HG02840 (cell line): ENCODE measurements at regions not wholly inside any gene's neighbourhood (a gene's known extent, or its start where the extent isn't known, plus 50 kb on each side); places are given as distances from the start of the nearest gene placed in this dataset.

ENCODE experiments used
- ATAC-seq: cut with Tn5 transposase; IDR thresholded peaks from one replicate; pipeline ENCODE4 v1.9.1; 2021; ENCODE audit warnings: mild to moderate bottlenecking, moderate library complexity, moderate number of reproducible peaks; ENCODE audit not compliant: unreplicated experiment, low FRiP score

DNA sequence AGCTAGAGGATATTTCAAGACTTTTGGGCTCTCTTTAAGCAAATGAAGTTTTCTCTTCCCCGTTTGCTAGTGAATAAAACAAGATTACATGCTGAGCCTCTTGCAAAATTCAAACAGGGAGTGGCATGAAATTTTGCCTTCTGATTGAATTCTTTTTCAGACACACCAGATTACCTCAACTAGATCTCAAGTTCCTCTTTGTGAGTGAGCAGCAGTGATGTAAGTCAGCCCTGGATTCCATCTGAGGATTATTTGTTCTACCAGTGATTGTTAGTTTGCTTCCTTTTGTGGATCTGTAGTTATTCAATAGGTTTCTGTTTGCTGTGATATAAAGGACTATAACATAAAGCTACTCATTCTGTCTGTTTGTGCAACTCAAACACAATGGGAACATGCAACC, 407.7 kb downstream of the LMO7 start:
- ATAC-seq, result no peak

DNA sequence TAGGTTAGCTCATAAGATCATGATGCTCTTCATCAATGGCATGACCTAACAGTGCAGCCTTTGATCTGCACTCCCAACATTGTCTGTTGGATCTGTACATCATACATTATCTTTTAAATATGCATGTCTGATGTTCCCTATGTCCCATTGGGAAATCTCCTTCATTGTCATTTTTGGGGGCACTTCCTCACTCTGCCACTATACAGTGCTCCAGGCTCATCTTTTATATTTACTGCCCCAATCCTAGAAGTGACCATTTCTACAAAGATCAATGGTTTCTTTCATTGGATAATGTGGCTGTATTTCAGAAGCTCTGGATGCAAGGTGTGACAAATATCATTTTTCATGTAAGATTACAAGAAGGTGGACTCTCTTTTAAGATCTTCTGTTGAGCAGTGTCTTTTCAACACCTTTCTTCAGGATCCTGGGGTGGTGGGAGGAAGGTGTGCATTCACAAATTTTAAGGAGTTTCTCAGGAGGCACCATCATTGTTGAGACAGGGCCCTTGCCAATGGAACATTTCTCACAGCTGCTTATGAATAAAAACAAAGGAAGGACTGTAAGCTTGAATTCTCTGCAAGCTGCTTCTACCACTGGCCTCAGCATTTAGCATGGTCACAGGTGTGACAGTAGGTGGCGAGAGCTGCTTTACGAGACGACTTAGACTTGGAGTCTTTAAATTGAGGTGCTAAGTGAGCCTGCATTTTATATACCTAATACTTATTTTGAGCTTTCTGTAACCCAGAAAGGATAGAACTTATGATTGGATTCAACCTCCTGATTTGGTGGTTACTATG, 403.0 kb downstream of the LMO7 start:
- no peak for ATAC-seq

DNA sequence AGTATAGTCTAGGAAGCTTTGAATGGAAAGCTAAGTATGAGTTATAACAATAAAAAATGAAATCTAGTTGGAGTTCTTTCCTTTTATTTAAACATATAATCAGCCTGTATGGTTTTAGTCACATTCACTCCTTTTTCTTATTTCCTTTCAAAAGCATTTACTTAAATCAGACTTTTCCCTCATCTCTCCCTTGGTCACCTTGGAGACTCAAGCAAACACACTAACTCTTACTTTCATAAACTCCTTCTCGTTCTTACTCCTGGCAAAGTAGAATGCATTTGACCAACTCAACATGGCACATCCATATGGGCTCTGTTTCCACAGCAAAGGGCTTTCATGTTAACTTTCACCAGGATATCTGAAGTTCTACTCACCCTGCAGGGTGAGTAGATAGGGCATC, 400.0 kb downstream of the LMO7 start:
- ATAC-seq, result no peak

DNA sequence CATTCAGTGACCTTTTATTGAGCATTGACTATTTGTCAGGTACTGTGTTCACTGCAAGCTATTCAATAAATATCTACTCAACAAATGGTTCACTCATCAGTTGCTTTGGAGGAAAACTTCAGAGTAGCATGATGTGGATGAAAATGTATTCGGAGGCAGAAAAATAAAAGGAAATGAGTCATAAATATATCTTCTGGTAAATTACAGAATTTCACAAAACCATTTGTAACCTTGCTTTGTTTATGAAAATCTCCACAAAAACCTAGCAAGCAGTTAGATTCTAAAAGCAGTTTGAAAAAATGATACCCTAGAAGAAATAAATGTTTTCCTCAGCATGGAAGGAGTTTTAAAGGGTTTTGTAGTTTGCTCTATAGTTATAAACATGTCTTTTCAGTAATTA, 399.6 kb downstream of the LMO7 start:
- no peak for ATAC-seq

DNA sequence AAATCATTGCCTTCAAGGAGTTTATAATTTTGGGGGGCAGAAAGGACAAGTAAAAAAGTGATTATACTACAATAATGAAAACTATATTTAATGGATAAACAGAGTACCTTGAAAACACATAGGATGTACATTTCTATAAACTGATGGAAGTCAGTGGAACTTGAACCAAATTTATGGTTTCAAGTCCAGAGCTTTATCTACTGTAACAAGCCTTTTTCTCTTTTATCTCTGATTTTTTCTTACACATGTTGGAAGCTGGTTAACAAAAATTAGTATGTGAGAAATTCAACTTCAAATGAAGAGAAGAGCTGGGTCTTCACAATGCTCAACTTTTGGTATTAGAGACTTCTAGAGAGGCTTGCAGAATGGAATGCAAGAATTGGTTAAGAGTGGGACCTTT, 393.6 kb downstream of the LMO7 start:
- no peak for ATAC-seq

DNA sequence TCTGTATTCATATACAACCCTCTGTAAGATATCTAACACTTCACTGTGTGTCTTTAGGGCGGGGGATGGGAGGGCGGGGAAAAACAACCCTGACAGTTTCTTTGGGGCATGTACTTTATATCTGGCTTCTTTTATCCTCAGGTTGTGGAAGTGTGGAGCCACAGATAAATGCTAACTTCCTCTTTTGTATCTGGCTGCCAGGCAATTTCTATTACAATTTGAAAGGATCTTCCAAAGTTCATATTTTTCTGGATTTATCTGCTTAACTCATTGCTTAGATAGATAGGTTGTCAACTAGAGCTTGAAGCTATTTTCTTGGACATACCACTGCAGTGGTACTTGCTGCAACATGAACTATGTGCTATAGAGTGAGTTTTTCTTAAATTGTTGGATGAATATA, 393.0 kb downstream of the LMO7 start:
- no peak for ATAC-seq

DNA sequence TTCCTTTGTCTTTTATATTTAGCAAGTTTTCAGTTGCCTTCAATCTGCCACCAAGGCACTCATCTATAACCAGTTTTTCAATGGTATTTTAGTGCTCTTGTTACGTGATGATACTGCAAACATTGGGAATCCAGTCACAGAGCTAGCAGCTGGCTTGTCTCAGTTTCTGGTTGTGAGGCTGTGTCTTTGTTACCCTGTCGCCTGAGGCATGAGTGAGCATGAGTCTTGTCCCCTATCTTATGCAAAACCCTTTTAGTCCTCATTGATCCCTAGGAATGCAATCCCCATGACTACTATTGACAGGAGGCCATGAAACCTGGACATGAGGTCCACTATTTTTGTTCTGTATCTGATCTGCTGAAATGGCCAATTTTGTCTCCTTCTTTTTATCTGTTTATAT, 391.0 kb downstream of the LMO7 start:
- no peak for ATAC-seq

DNA sequence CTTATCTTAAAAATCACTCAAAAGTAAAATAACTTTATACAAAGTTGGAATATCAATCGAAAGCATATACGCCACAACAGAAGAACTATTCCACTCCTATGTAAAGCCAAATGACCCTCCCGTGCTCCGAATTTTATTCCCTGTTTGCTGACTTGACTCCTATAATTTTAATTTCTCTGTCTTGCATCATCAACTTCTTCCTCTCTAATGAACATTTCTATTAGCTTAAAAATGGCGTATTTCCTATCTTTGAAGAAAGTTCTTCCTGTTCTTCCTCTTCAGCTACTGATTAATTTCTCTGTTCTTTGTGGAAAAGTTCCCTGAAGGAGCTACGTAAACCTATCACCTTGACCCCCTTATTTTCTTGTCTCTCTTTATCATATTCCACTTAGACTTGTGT, 389.3 kb downstream of the LMO7 start:
- no peak for ATAC-seq

DNA sequence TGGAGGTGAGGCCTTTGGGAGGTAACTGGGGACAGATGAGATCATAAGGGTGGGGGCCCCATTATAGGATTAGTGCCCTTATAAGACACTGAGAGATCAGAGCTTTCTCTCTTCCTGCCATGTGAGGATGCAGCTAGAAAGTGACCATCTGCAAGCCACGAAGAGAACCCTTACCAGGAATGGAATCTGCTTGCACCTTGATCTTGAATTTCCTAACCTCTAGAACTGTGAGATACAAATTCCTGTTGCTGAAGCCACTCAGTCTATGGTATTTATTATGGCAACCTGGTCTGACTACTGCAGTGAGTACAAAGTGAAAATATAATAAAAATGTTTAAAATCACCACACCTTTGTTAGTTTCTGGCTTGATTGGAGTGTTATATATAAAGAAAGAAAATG, 388.0 kb downstream of the LMO7 start:
- no peak for ATAC-seq

DNA sequence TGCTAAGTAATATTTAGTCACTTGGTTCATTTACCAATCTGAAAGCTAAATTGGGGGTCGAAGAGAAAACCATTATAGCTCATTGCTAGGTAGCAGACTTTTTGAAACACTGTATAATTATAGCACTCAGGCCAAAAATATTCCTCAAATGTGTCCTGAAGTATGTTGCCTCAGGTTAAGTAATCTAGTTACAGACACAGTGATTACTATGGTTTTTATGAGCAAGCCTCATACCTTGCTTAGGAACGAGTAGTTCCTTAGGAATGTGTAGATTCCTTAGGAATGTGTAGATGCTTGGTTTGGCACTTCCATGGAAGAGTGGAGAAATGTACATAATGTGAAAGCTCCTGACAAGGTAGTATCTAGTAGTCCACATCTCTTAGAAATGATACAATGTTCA, 387.5 kb downstream of the LMO7 start:
- ATAC-seq, result no peak

DNA sequence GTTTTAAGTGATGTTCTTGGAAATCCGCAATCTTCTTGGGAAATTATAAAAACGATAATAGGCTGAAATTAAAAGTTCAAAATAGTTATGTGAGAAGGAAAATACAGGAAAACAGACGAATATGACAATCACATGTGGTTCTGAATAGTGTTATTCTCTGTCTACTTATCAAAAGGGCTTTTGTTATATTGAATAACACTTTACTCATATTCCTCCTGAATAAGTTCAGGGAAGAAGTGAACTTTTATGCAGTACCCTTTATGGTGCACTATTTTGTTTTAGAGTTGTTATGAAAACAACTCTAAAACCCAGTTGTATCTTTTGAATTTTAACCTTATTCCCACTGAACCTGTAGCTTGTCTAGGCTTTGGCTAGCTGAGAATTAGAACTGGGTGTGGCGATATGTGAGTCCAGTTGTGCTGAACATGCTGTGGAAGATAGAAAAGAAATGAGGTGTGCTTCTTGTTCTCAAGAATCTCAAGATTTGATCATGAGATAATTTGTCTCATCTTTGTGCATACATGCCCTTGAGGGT, 384.4 kb downstream of the LMO7 start:
- no peak for ATAC-seq

DNA sequence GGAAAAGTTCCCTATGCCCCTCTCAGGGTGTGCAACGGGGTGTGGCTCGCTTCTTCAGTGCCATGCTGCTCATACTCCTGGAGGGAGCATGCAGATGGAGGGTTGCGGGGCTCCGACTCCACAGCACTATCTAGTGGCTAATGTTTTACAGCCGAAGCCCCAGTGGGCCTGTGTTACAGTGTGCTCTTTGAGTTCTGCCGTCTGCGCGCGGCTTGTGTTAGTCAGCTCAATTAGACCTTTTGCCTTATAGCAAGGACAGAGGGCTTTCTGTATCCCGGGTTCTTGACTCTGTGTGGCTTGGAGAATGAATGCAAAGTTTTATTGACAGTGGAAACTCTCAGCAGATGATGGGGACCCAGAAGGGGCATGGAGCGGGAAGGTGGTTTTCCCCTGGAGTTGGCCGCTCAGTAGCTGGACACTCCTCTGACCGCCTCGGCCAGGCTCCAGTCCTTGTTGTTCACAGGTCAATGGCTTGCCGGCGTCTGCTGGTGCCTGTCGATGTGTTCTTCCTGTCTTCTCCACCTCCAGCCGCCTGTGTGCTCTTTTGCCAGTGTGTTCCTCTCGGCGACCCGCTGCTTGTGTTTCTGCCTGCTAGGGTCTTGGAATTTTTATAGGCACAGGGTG, 383.4 kb downstream of the LMO7 start:
- no peak for ATAC-seq

DNA sequence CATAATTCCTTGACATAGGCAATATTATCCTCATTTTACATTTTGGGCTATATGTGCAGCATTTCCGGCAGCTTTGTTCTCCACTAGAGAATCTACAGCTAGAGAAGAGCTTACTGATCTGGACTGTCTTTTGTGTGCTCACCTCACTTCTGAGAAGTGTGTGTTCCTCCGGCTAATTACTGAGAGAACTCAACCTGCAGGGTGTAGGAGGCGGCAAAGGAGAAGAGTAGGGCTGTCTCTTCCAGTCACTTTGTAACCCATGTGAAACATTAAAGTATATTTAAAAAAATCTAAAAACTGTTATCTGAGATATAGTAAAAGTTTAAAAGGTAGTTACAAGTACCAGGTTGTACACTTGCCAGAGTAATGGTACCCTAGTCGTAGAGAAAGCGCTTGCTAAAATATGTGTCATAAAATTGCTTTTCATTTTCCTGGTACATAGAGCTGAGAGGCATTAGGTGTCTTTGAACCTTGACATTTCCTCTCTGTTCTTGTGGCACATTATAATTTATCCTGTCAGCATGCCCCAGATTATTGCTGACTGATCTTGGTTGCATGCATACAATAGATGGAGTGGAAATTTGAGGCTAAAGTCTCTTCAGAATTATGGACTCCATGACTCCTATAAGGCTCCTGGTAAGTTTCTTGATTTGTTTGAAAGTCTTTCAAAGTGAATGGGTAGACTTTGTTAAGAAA, 381.9 kb downstream of the LMO7 start:
- no peak for ATAC-seq

DNA sequence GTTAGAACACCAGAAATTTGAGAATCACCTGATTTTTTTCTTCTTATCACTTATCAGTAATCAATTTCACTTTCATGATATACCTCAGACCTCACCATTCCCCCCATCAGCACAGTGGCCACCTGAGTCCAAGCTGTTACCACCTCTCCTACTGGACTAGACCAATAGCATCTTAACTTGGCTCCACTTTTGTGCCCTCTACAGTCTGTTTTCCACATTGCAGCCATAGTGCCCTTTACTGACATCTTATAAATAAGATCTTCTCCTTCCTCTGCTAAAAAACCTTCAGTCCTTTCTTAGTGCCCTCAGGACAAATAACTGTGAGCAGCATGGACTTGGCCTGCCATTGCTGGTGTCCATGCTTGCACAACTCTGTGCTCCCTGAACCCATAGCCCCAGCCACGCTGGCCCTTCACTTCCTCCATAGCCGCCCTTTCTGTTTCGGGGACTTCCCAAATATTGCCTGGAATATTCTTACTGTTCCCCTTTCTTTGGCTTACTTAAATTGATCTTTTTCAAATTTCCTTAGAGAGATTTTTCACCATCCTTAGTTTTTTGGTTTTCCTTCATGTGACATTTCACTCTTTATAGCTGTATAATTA, 380.8 kb downstream of the LMO7 start:
- ATAC-seq, result no peak

DNA sequence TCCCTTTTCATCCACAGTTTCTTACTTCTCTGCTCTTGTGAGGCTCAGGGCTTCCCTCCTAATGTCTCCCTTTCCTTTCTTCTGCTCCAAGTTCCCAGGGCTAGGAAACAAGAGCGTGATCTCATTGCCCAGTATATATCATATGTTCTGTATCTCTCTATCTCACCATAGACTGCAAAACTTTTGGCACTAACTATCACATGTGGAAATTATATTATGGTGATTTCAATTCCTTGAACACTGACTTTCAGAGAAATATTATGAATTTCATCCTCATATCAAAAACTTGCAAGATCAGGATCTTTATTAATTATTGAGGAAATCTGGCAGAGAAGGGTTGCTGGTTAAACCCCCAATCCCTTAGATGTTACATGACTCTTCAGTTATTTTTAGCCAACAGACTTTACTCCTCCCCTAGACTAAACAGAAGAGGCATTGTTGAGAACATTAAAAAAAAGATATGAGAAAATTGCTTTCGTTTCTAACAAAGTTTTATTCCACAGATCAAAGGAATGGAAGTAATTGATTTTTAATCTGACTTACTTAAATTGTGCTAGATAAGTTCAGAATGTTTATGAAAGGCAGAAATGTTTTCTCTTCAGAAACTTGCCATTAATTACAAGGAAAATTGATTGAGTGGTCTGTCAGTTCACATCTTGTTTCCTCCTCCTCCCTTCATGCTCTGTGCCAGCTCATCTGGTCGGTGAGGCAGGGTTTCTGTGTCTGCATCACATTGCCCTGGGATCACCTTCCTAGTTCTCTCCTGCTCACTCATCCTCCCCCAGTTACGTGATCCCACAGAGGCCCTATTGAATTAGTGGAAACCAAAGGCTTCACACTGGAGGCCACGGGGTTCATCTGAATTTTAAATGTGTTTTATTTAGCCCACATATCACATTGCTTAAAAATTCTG, 378.5 kb downstream of the LMO7 start:
- no peak for ATAC-seq

DNA sequence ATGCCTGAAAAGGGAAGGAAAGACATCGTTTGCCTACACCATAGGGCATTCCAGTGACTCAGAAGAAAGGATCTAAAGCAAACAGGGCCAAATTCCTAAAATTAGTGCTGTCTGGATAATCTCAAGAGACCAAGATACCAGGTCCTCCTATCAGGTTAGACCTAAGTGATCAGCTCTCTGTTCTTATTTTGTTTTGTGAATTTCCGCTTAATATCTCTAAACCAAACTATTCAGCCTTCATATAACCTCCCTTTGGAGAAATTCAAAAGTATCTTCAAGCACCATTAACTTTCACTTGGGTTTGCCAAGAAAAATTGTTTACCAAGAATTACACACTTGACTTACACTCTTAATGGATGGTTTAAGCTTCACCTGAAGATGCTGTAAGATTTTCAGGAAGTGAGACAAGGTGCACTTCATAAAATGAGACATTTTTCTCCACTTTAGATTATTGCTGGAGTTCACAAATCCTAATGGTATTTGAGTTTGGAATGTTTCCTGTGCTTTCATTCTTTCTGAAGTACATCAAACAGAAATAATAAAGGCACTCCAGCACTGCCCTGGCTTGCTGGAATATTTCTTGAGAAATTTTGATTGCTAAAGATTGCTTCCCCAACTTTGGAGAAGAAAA, 376.1 kb downstream of the LMO7 start:
- ATAC-seq, result no peak

DNA sequence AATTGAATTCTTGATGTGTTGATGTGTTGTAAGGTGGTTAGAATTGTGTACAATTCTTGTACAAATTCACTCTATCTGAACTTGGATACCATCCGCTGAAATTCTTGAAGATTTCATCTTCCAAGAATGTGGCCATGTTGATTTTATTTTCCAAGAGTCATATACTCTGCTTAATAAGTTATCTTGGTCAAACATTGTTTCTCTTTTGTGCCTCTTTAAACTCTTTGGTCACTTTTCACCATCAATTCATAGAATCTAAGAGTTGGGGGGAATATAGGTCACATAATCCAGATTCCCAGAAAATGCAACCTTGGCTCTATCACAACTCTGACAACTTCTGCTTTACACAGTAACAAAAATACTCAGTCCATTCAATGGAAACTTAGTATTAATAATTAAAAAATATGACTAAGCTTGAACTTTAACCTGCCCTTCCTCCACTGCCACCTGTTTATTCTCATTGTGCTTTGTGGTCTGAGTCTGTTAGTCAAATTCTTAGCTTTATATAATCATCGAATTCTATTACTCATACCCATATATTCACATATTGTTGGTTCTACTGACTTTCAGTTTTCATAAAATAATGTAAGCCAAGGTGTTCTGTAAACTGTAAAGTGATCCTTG, 373.2 kb downstream of the LMO7 start:
- ATAC-seq, result no peak

DNA sequence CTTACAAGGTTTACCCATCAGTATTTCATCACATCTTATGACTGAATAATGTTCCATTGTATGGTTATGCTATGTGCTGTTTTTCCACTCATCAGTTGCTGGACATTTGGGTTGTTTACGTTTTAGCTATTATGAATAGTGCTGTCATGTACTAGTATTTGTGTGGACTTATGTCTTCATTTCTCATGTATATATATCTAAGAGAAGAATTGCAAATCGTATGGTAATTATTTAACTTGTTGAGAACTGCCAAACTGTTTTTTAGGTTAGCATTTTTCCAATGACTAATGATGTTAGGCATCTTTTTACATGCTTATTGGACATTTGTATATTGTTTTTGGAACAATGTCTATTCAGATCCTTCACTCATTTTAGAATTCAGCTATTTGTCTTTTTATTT, 368.3 kb downstream of the LMO7 start:
- no peak for ATAC-seq

DNA sequence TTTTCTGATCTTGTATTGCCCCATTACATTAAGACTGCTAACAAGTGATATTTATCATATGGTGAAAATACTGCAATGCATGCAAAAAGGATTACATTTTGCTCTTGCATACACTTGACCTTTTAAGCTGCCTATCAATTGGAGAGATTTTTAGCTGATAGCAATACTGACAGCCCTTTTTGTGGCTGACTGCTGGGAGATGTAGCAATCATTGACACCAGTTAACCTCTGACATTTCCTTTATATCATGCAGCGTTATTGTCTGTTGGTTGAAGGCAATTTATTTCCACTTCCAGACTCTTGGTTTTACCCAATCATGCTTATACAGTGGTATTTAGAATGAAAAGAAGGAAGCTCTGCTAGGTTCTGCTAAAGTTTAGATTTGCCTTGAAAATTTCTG, 364.0 kb downstream of the LMO7 start:
- no peak for ATAC-seq
